ENCODE measurements at regions not wholly inside any gene's neighbourhood (a gene's known extent, or its start where the extent isn't known, plus 50 kb on each side); places are given as distances from the start of the nearest gene placed in this dataset.

DNA sequence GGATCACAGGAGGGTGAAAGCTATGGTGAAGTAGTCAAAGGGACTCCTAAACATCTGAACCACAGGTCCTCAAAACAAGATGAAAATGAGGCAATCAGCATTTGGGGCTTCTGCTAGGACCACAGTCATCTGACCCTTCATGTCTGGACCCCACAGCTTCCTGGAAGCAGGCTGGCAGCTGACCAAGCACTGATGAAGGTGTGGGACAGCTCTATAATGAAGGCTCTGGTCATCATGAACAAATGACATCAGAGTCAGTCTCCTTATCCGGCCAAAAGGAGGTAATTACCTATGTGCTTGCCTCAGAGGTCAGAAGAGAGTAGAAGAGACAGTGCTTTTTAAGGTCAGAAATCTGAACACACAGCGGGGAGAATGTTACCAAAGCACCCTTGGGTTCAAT is 101.2 kb upstream of the GNAO1 start:
- Histone ChIP-seq H3K4me1 (ENCODE audit: insufficient read depth, low read length) (no peaks in the 10 kb centered on the region), H3K4me2 (ENCODE audit: insufficient read depth, low read length) (no peak overlapping the region), H3K36me3 (ENCODE audit: insufficient read depth, low read length) (no peaks in the 10 kb centered on the region), H3K4me3 (ENCODE audit: insufficient read depth, low read length) (no peak overlapping the region), H3K9me3 (ENCODE audit: low read depth, low read length) (no peaks in the 10 kb centered on the region), H4K20me1 (ENCODE audit: insufficient read depth, low read length) (no peaks in the 10 kb centered on the region), H3K27ac (ENCODE audit: low read depth, low read length) (no peak overlapping the region), H2AFZ (ENCODE audit: low read length) (no peak overlapping the region), H3K79me2 (ENCODE audit: insufficient read depth, low read length) (no peaks in the 10 kb centered on the region), H3K27me3 (ENCODE audit: insufficient read depth, low read length) (no peaks in the 10 kb centered on the region)
- no peak for DNase-seq (ENCODE audit: insufficient read length, low spot score, missing footprints)
- TF ChIP-seq, protein P1, sequence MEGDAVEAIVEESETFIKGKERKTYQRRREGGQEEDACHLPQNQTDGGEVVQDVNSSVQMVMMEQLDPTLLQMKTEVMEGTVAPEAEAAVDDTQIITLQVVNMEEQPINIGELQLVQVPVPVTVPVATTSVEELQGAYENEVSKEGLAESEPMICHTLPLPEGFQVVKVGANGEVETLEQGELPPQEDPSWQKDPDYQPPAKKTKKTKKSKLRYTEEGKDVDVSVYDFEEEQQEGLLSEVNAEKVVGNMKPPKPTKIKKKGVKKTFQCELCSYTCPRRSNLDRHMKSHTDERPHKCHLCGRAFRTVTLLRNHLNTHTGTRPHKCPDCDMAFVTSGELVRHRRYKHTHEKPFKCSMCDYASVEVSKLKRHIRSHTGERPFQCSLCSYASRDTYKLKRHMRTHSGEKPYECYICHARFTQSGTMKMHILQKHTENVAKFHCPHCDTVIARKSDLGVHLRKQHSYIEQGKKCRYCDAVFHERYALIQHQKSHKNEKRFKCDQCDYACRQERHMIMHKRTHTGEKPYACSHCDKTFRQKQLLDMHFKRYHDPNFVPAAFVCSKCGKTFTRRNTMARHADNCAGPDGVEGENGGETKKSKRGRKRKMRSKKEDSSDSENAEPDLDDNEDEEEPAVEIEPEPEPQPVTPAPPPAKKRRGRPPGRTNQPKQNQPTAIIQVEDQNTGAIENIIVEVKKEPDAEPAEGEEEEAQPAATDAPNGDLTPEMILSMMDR (IDR thresholded peaks at IDR 0.05; ENCODE audit: extremely low read depth, low read depth, low read length): no peak

DNA sequence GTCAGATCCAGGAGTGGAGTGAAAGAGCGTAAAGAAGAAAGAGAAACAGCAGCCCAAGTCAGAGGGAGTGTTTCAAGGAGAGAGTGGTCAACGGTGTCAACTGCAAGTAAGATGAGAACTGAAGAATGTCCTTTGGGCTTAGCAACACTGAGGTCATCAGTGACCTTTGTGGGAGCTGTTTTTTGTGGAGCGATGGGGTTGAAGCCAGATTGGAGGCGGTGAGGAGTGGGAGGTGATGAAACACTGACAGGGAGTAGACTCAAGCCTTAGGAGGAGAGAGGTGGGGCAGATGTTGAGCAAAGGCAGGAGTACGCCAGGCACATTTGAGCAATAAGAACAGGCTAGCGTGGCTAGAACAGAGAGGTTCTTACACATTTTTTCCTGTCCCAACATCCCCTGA is 103.7 kb upstream of the GNAO1 start:
- no peak overlapping the region for H3K4me3 ChIP-seq (ENCODE audit: insufficient read depth, low read length)
- H3K4me2 ChIP-seq (ENCODE audit: insufficient read depth, low read length): no peak overlapping the region
- H3K36me3 ChIP-seq (ENCODE audit: insufficient read depth, low read length): no peaks in the 10 kb centered on the region
- H3K27ac ChIP-seq (ENCODE audit: low read depth, low read length): no peak overlapping the region
- no peak for DNase-seq (ENCODE audit: insufficient read length, low spot score, missing footprints)
- no peaks in the 10 kb centered on the region for H3K79me2 ChIP-seq (ENCODE audit: insufficient read depth, low read length)
- TF ChIP-seq, protein P1 (IDR thresholded peaks at IDR 0.05; ENCODE audit: extremely low read depth, low read depth, low read length): no peak
- H3K27me3 ChIP-seq (ENCODE audit: insufficient read depth, low read length): no peaks in the 10 kb centered on the region
- no peak overlapping the region for H2AFZ ChIP-seq (ENCODE audit: low read length)
- H3K4me1 ChIP-seq (ENCODE audit: insufficient read depth, low read length): no peaks in the 10 kb centered on the region
- H4K20me1 ChIP-seq (ENCODE audit: insufficient read depth, low read length): no peaks in the 10 kb centered on the region
- no peaks in the 10 kb centered on the region for H3K9me3 ChIP-seq (ENCODE audit: low read depth, low read length)

DNA sequence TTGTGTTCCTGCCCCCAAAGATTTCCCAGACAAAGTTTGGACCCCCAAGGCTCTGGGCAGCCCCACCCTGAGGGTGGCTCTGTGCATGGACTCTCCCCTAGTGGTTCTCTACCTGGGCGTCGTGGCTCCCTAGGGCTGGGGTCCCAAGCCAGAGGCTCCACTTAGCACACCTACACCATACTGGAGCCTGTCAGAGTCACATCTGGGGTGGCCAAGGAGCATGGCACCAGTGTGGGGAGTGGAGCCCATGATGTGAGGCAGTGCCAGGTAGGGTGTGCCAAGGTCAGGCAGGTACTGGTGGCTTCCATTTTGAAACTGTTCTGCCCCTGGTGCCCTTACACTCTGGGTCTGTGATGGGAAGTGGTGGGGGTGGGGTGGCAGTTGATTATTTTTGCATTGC is 109.9 kb upstream of the GNAO1 start:
- no peaks in the 10 kb centered on the region for H3K4me1 ChIP-seq (ENCODE audit: insufficient read depth, low read length)
- H3K36me3 ChIP-seq (ENCODE audit: insufficient read depth, low read length): no peaks in the 10 kb centered on the region
- no peak overlapping the region for H3K4me3 ChIP-seq (ENCODE audit: insufficient read depth, low read length)
- no peaks in the 10 kb centered on the region for H3K9me3 ChIP-seq (ENCODE audit: low read depth, low read length)
- TF ChIP-seq, protein P1 (IDR thresholded peaks at IDR 0.05; ENCODE audit: extremely low read depth, low read depth, low read length): no peak
- no peaks in the 10 kb centered on the region for H3K79me2 ChIP-seq (ENCODE audit: insufficient read depth, low read length)
- no peak for DNase-seq (ENCODE audit: insufficient read length, low spot score, missing footprints)
- no peak overlapping the region for H3K4me2 ChIP-seq (ENCODE audit: insufficient read depth, low read length)
- H3K27me3 ChIP-seq (ENCODE audit: insufficient read depth, low read length): no peaks in the 10 kb centered on the region
- no peak overlapping the region for H3K27ac ChIP-seq (ENCODE audit: low read depth, low read length)
- H2AFZ ChIP-seq (ENCODE audit: low read length): no peak overlapping the region
- no peaks in the 10 kb centered on the region for H4K20me1 ChIP-seq (ENCODE audit: insufficient read depth, low read length)

DNA sequence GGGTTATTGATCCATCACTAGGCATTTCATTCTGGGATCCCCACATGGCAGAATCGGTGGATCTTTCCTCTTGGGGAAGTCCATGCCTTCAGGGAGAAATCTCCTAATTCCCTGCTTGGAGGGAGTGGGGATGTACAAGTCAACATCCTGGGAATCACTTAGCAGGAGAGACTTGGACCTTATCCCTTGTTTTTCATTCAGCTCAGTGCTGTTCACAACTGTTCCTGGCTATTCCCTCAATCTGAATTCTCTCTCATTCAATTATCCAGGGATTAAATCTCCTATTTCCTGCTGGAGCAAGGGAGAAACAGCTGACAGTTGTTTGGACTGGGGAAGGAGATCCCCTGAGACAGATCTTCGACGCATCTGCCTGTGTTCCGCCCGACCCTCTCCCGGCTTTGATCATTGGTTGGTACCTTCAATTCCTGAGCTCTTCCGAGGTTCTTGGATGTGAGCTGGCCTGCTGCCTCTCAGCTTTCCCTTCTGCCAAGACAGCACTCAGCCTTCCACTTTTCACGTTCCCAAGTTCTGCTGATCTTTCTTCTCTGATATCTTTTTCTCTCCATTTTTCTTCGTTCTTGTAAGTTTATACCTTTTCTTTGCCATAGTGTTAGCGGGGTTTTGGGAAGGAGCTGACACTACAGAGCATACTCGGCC is 115.4 kb upstream of the GNAO1 start:
- H3K4me1 ChIP-seq (ENCODE audit: insufficient read depth, low read length): no peaks in the 10 kb centered on the region
- H3K79me2 ChIP-seq (ENCODE audit: insufficient read depth, low read length): no peaks in the 10 kb centered on the region
- no peak for DNase-seq (ENCODE audit: insufficient read length, low spot score, missing footprints)

More for the DNA sequence above, 115.4 kb upstream of the GNAO1 start:
- H3K27ac ChIP-seq (ENCODE audit: low read depth, low read length): no peak overlapping the region
- H4K20me1 ChIP-seq (ENCODE audit: insufficient read depth, low read length): no peaks in the 10 kb centered on the region
- TF ChIP-seq, protein P1 (IDR thresholded peaks at IDR 0.05; ENCODE audit: extremely low read depth, low read depth, low read length): no peak
- no peak overlapping the region for H3K4me3 ChIP-seq (ENCODE audit: insufficient read depth, low read length)
- no peak overlapping the region for H3K4me2 ChIP-seq (ENCODE audit: insufficient read depth, low read length)
- H2AFZ ChIP-seq (ENCODE audit: low read length): no peak overlapping the region
- H3K9me3 ChIP-seq (ENCODE audit: low read depth, low read length): no peaks in the 10 kb centered on the region
- no peaks in the 10 kb centered on the region for H3K36me3 ChIP-seq (ENCODE audit: insufficient read depth, low read length)
- H3K27me3 ChIP-seq (ENCODE audit: insufficient read depth, low read length): no peaks in the 10 kb centered on the region

Data from osteoblast (primary cell).